RWPE1 (cell line): ENCODE measurements at regions not wholly inside any gene's neighbourhood (a gene's known extent, or its start where the extent isn't known, plus 50 kb on each side); places are given as distances from the start of the nearest gene placed in this dataset.

Source experiments
- CTCF ChIA-PET: fragments of 350-600 bp; sonication (Branson Sonifier 250); formaldehyde crosslinking; extraction: SDS; loops from one replicate; lab custom pipeline; 2021; lab: Yijun Ruan, JAX
- POLR2A ChIA-PET: fragments of 400-600 bp; formaldehyde crosslinking; extraction: SDS; loops from one replicate; lab custom pipeline; 2020; ENCODE audit warnings: antibody characterized with exemption; ENCODE audit not compliant: low non-redundant PET; lab: Yijun Ruan, JAX
- DNase-seq: peaks from one replicate; pipeline ENCODE4 v3.0.0; 2012; ENCODE audit warnings: low spot score
- H3K27ac ChIP-seq: fragments of 450-650 bp; 2 replicates; pipeline ENCODE4 v1.5.1; 2017
- TF ChIP-seq, protein P1 (sequence below): fragments of 450-650 bp; conservative IDR thresholded peaks from 2 replicates; pipeline ENCODE4 v1.5.1; 2017; ENCODE audit warnings: low read depth, mild to moderate bottlenecking

DNA sequence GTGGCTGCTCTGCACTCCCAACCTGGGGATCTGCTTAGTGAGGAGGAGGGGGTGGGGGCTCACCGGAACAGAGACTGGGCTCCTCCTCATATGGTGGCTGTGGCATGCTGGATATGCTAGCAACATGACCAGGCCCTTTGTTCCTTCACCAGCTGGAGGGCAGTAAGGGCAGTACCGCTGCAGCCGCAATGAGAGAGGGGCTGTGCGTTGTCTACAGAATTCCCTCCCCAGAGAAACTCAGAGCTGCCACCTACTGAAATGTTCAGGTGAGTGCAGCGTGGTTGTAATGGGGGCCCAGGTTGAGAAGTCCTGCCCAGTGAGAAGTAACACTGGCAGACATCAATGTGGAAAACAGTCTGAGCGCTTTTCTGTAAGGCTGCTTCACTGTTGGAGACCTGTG lies 1211.9 kb upstream of the NXPH2 start:
- no peak overlapping the region for H3K27ac ChIP-seq
- TF ChIP-seq, protein P1, sequence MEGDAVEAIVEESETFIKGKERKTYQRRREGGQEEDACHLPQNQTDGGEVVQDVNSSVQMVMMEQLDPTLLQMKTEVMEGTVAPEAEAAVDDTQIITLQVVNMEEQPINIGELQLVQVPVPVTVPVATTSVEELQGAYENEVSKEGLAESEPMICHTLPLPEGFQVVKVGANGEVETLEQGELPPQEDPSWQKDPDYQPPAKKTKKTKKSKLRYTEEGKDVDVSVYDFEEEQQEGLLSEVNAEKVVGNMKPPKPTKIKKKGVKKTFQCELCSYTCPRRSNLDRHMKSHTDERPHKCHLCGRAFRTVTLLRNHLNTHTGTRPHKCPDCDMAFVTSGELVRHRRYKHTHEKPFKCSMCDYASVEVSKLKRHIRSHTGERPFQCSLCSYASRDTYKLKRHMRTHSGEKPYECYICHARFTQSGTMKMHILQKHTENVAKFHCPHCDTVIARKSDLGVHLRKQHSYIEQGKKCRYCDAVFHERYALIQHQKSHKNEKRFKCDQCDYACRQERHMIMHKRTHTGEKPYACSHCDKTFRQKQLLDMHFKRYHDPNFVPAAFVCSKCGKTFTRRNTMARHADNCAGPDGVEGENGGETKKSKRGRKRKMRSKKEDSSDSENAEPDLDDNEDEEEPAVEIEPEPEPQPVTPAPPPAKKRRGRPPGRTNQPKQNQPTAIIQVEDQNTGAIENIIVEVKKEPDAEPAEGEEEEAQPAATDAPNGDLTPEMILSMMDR: no peak
- ChIA-PET POLR2A (no interaction called here), CTCF (no interaction called here)
- no peak for DNase-seq

DNA sequence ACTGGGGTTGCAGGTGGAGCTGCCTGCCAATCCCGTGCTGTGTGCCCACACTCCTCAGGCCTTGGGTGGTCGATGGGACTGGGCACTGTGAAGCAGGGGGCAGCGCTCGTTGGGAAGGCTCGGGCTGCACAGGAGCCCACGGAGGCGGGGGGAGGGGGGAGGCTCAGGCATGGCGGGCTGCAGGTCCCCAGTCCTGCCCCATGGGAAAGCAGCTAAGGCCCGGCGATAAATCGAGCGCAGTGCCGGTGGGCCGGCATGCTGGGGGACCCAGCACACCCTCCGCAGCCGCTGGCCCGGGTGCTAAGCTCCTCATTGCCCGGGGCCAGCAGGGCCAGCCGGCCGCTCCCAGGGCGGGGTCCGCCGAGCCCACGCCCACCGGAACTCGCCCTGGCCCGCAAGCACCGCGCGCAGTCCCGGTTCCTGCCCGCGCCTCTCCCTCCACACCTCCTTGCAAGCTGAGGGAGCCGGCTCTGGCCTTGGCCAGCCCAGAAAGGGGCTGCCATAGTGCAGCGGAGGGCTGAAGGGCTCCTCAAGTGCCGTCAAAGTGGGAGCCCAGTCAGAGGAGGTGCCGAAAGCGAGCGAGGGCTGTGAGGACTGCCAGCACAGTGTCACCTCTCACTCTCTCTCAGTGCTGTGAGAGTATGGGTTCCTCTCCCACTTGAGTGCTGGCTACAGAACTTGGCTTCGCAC lies 1210.6 kb upstream of the NXPH2 start:
- no peak overlapping the region for H3K27ac ChIP-seq
- DNase-seq: no peak
- ChIA-PET POLR2A (no interaction called here), CTCF (interaction anchor here (1.0 kb wide), 1 partner anchor 12 kb away, joined by 3 read pairs; no protein-coding TSS in a partner anchor)
- TF ChIP-seq, protein P1: no peak

DNA sequence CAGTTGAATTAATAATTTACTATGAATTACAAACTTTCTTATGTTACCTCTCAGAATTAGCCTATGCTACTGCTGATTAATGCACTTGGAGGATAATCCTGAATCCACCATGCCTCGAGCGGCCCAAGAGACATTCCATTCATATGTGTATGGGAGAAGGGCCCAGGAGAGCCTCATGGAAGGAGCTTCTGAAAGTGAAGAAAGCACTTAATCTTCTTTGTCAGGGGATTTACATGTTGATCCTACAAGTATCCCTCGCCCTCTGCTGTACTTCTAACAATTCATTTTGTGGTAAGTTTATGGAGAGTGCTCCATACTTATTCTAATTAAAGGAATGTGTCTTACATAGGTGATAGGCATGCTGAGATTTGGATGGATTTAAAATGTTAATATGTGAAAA lies 1189.1 kb upstream of the NXPH2 start:
- H3K27ac ChIP-seq: no peak overlapping the region
- ChIA-PET POLR2A (no interaction called here), CTCF (no interaction called here)
- TF ChIP-seq, protein P1: no peak
- DNase-seq: no peak

DNA sequence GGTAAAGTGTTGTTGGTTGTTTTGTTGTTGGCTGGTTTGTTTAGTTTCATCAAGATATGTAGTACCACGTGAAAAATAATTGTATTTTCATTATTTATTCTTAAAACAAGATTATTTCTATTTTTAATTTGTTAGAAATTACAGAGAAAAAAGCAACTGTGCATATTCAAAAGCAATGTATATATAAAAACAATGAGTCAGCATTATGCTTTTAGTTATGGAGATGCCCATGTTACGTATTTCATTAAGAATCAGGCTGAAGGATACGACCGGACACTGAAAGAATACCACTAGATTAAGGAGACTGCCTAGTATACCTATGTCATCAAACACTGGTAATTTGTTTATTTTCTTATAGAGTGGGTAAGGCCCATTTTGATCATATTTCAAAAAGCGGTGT lies 1188.4 kb upstream of the NXPH2 start:
- POLR2A ChIA-PET: no interaction called here

DNA sequence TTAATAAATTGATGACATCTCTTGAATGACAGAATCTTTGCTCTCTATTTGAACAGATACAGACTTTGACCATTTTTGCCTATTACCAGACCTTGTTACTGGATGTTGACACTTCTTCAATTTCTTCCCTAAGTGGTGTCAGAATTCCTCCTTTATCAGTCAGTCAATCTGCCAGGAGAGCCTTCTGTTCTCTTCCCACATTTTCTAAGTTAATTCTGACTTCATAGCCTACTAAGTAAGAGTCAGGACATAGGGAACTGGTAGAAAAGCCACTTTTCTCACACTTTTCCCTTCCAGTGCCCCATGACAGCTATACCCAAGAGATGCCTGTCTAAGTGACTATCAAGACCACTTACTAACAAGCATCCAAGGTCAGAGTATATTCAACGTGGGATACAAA lies 1187.5 kb upstream of the NXPH2 start:
- no peak overlapping the region for H3K27ac ChIP-seq
- ChIA-PET CTCF (no interaction called here), POLR2A (no interaction called here)
- TF ChIP-seq, protein P1: no peak
- no peak for DNase-seq

More for the DNA sequence above, 1188.4 kb upstream of the NXPH2 start:
- CTCF ChIA-PET: no interaction called here
- no peak for DNase-seq
- no peak overlapping the region for H3K27ac ChIP-seq
- TF ChIP-seq, protein P1: no peak

DNA sequence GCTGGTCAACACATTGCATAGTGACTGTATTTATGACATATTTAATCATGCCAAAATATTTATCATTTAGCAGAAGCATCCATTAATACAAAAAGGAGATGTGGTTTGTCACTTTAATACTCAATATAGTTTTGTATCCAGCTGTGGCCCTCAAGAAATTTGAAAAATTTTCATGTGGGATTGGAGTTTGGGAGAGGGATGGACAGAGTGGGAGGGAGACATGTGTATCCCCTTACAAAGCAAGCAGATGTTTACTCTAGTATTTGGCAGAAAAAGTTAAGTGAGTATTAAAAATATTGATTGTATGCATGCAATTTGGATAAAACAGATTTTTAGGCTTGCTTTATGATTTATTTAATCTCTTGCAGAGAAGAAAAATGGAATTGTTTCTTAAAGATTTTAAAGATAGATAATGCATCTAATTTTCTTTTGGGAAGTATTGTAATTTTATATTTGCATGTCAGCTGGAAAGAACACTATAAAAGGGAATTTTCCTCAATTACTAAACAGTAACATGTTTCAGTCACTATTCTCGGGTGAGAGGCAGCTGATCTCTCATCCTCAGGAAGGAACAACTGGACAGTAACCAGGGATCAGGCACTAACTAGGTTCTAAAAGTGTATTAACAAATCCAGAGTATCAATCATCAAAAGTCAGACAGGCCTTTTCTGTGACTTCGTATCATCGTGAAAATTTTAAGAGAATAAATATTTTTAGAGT lies 1184.7 kb upstream of the NXPH2 start:
- TF ChIP-seq, protein P1: no peak
- ChIA-PET CTCF (no interaction called here), POLR2A (no interaction called here)
- H3K27ac ChIP-seq: no peak overlapping the region
- no peak for DNase-seq
